ENCODE measurements at regions not wholly inside any gene's neighbourhood (a gene's known extent, or its start where the extent isn't known, plus 50 kb on each side); places are given as distances from the start of the nearest gene placed in this dataset.

GRCh38 chr6:74161380-74161779 lies 465.4 kb downstream of the CD109 start:
- no peak for TF ChIP-seq POLR2A (IDR thresholded peaks at IDR 0.05; ENCODE audit: low read length)
- no peak for TF ChIP-seq GATA1 (IDR thresholded peaks at IDR 0.05; ENCODE audit: low read depth, low read length)

Measured in erythroblast (primary cell).